ENCODE measurements at regions not wholly inside any gene's neighbourhood (a gene's known extent, or its start where the extent isn't known, plus 50 kb on each side); places are given as distances from the start of the nearest gene placed in this dataset.

GRCh38 chr4:145230726-145231125 lies 50.3 kb upstream of the OTUD4 start:
- TF ChIP-seq, protein P1, sequence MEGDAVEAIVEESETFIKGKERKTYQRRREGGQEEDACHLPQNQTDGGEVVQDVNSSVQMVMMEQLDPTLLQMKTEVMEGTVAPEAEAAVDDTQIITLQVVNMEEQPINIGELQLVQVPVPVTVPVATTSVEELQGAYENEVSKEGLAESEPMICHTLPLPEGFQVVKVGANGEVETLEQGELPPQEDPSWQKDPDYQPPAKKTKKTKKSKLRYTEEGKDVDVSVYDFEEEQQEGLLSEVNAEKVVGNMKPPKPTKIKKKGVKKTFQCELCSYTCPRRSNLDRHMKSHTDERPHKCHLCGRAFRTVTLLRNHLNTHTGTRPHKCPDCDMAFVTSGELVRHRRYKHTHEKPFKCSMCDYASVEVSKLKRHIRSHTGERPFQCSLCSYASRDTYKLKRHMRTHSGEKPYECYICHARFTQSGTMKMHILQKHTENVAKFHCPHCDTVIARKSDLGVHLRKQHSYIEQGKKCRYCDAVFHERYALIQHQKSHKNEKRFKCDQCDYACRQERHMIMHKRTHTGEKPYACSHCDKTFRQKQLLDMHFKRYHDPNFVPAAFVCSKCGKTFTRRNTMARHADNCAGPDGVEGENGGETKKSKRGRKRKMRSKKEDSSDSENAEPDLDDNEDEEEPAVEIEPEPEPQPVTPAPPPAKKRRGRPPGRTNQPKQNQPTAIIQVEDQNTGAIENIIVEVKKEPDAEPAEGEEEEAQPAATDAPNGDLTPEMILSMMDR (IDR thresholded peaks at IDR 0.05) = no peak
- TF ChIP-seq POLR2A (IDR thresholded peaks at IDR 0.05) = no peak
